HG02943 (cell line): ENCODE measurements at regions not wholly inside any gene's neighbourhood (a gene's known extent, or its start where the extent isn't known, plus 50 kb on each side); places are given as distances from the start of the nearest gene placed in this dataset.

Experiments used
- ATAC-seq: cut with Tn5 transposase; IDR thresholded peaks from one replicate; pipeline ENCODE4 v1.9.1; 2021; ENCODE audit warnings: mild to moderate bottlenecking, low read depth, moderate library complexity; ENCODE audit not compliant: unreplicated experiment

- ATAC-seq = no peak
Measured at GRCh38 chr14:31992011-31992447, 85.1 kb upstream of the ARHGAP5 start.

- no peak for ATAC-seq
Measured at GRCh38 chr14:31993521-31993951, 83.6 kb upstream of the ARHGAP5 start.

- no peak for ATAC-seq
Measured at GRCh38 chr14:31994391-31995033, 82.6 kb upstream of the ARHGAP5 start.

- ATAC-seq = no peak
Measured at GRCh38 chr14:32003585-32003984, 73.5 kb upstream of the ARHGAP5 start.

GRCh38 chr14:32004300-32004699 is 72.8 kb upstream of the ARHGAP5 start:
- no peak for ATAC-seq

GRCh38 chr14:32005628-32006027 is 71.5 kb upstream of the ARHGAP5 start:
- no peak for ATAC-seq

GRCh38 chr14:32006263-32007110 is 70.6 kb upstream of the ARHGAP5 start:
- ATAC-seq = no peak

GRCh38 chr14:32007755-32008362 is 69.2 kb upstream of the ARHGAP5 start:
- ATAC-seq = no peak

- no peak for ATAC-seq
Measured at GRCh38 chr14:32008602-32009193, 68.4 kb upstream of the ARHGAP5 start.

GRCh38 chr14:32009221-32009975 is 67.7 kb upstream of the ARHGAP5 start:
- no peak for ATAC-seq

GRCh38 chr14:32009976-32010581 is 67.0 kb upstream of the ARHGAP5 start:
- no peak for ATAC-seq

GRCh38 chr14:32010604-32011125 is 66.4 kb upstream of the ARHGAP5 start:
- no peak for ATAC-seq

GRCh38 chr14:32011225-32011624 is 65.9 kb upstream of the ARHGAP5 start:
- no peak for ATAC-seq

- no peak for ATAC-seq
Measured at GRCh38 chr14:32012062-32012461, 65.0 kb upstream of the ARHGAP5 start.

- no peak for ATAC-seq
Measured at GRCh38 chr14:32012571-32012970, 64.5 kb upstream of the ARHGAP5 start.

- ATAC-seq = no peak
Measured at GRCh38 chr14:32013083-32013482, 64.0 kb upstream of the ARHGAP5 start.

- no peak for ATAC-seq
Measured at GRCh38 chr14:32014057-32014456, 63.0 kb upstream of the ARHGAP5 start.

- no peak for ATAC-seq
Measured at GRCh38 chr14:32014498-32014897, 62.6 kb upstream of the ARHGAP5 start.

- no peak for ATAC-seq
Measured at GRCh38 chr14:32015166-32015565, 61.9 kb upstream of the ARHGAP5 start.

- ATAC-seq = no peak
Measured at GRCh38 chr14:32017587-32017986, 59.5 kb upstream of the ARHGAP5 start.
